ENCODE measurements at regions not wholly inside any gene's neighbourhood (a gene's known extent, or its start where the extent isn't known, plus 50 kb on each side); places are given as distances from the start of the nearest gene placed in this dataset.

DNA sequence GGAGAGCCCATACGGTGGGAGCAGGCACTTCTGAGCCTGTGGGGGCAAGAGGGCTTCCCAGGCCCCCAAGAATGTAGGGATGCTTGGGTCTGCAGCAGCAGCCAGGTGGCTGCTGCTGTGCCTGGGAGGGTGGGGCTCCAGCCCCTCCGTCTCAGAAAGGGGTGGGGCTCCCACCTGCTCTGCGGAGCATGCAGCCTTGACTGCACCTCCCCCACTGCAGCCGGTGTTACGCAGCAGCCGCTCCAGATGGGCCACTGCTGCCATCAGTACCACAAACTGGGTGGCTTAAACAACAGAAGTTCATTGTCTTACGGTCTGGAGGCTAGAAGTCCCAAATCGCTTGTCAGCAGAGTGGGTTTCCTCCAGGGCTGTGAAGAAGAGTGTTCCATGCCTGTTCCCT lies 365.5 kb downstream of the TMEM38B start:
- no peak for DNase-seq (ENCODE audit: low spot score)
- Histone ChIP-seq H3K4me3 (ENCODE audit: severe bottlenecking) (no peak overlapping the region), H3K4me1 (ENCODE audit: insufficient read depth, poor library complexity, severe bottlenecking) (no peaks in the 10 kb centered on the region), H3K27me3 (ENCODE audit: insufficient read depth, poor library complexity, severe bottlenecking) (no peaks in the 10 kb centered on the region), H3K27ac (ENCODE audit: poor library complexity, severe bottlenecking) (no peak overlapping the region), H3K36me3 (ENCODE audit: low read depth) (no peaks in the 10 kb centered on the region), H3K9me3 (ENCODE audit: severe bottlenecking) (no peaks in the 10 kb centered on the region)
- TF ChIP-seq, protein P1, sequence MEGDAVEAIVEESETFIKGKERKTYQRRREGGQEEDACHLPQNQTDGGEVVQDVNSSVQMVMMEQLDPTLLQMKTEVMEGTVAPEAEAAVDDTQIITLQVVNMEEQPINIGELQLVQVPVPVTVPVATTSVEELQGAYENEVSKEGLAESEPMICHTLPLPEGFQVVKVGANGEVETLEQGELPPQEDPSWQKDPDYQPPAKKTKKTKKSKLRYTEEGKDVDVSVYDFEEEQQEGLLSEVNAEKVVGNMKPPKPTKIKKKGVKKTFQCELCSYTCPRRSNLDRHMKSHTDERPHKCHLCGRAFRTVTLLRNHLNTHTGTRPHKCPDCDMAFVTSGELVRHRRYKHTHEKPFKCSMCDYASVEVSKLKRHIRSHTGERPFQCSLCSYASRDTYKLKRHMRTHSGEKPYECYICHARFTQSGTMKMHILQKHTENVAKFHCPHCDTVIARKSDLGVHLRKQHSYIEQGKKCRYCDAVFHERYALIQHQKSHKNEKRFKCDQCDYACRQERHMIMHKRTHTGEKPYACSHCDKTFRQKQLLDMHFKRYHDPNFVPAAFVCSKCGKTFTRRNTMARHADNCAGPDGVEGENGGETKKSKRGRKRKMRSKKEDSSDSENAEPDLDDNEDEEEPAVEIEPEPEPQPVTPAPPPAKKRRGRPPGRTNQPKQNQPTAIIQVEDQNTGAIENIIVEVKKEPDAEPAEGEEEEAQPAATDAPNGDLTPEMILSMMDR (IDR thresholded peaks at IDR 0.05; ENCODE audit: poor library complexity, severe bottlenecking): no peak
- ATAC-seq (ENCODE audit: low read depth): no peak

DNA sequence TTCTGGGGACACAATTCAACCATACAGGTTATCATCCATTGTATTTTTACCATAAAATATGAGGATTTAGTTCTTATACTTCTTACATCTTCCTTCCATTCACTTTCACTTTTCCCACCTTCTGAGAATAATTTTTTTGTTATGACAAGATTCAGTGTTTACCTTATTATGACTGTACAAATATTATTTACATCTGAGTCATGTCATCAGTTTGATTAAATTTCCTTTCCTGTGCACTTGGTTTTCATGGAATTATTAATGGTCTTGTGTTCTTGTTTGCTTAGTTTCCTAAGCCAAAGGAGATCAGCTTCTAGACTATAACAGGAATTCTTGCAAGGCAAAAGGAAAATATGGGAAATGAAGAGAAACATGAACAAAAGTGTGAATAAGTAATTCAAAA lies 366.5 kb downstream of the TMEM38B start:
- TF ChIP-seq, protein P1 (IDR thresholded peaks at IDR 0.05; ENCODE audit: poor library complexity, severe bottlenecking): no peak
- Histone ChIP-seq H3K27me3 (ENCODE audit: insufficient read depth, poor library complexity, severe bottlenecking) (no peaks in the 10 kb centered on the region), H3K27ac (ENCODE audit: poor library complexity, severe bottlenecking) (no peak overlapping the region), H3K4me3 (ENCODE audit: severe bottlenecking) (no peak overlapping the region), H3K36me3 (ENCODE audit: low read depth) (no peaks in the 10 kb centered on the region), H3K9me3 (ENCODE audit: severe bottlenecking) (no peaks in the 10 kb centered on the region), H3K4me1 (ENCODE audit: insufficient read depth, poor library complexity, severe bottlenecking) (no peaks in the 10 kb centered on the region)
- DNase-seq (ENCODE audit: low spot score) (no peak), ATAC-seq (ENCODE audit: low read depth) (no peak)

DNA sequence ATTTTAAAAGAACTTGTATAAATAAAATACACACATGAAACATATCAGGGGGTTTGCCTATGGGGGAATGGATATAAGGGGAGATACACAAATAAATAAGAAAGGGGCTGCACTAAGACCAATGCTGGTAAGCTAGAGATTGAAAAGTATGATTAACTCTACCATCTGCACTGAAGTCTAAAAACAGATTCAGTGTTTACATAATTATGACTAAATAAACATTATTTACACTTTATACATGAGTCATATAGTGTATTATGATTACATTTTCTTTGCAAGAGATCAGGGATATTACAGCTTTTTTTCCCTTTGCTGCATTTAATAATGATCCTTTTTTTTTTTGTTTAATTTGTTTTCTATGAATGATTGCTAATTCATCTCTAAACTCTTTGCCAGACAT lies 367.9 kb downstream of the TMEM38B start:
- no peak overlapping the region for H3K4me3 ChIP-seq (ENCODE audit: severe bottlenecking)
- H3K4me1 ChIP-seq (ENCODE audit: insufficient read depth, poor library complexity, severe bottlenecking): no peaks in the 10 kb centered on the region
- peaks cover 3% of the 10 kb centered on the region for H3K27me3 ChIP-seq (ENCODE audit: insufficient read depth, poor library complexity, severe bottlenecking)
- H3K27ac ChIP-seq (ENCODE audit: poor library complexity, severe bottlenecking): no peak overlapping the region
- ATAC-seq (ENCODE audit: low read depth): no peak
- no peaks in the 10 kb centered on the region for H3K36me3 ChIP-seq (ENCODE audit: low read depth)
- TF ChIP-seq, protein P1 (IDR thresholded peaks at IDR 0.05; ENCODE audit: poor library complexity, severe bottlenecking): no peak
- DNase-seq (ENCODE audit: low spot score): no peak
- H3K9me3 ChIP-seq (ENCODE audit: severe bottlenecking): no peaks in the 10 kb centered on the region

DNA sequence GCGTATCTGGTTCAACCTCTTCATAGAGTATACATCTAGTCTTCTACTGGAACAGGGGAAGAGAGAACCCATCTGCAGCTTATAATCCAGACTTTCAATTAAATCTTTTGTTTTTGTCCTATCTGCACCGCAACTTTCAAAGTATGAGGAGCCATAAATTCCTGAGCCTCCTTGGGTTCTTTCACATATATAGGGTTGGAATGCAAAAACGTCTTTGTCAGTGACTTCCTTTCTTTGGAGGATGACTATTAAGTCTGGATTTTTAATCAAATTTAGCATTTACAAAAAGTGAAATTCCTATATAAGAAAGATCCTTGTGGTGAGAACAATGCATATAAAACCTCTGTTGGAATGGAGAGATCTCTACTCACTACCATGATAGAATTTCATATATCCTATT lies 370.8 kb downstream of the TMEM38B start:
- DNase-seq (ENCODE audit: low spot score): no peak
- no peaks in the 10 kb centered on the region for H3K36me3 ChIP-seq (ENCODE audit: low read depth)

DNA sequence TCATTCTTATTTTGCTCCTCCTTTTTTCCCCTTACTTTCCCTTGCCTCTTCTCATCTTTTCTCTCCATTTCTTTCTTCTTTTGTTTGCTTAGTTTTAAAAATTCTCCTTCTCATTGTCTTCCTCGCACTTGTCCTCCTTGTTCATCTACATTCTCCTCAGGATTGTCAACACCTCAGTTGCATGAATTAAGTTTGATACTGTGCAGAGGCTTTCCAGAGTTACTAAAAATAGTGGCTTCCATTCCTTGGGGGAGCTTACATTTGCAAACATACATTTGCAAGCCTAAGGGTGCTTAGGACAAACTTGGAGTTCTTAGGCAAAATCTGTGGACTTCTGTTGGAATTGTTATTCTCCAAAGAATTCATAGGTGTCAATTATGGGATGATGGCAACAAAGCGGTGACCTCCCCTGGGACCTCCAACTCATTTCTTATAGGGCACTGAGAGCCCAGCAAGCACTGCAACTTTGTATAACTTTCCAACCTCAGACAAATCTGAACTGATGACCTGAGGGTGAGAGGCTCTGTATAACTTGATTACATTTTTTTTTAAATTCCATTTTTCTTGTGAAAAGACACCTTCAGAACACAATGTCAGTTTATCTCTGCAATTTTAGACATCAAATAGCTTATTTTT lies 371.4 kb downstream of the TMEM38B start:
- H3K4me1 ChIP-seq (ENCODE audit: insufficient read depth, poor library complexity, severe bottlenecking): no peaks in the 10 kb centered on the region
- no peak overlapping the region for H3K4me3 ChIP-seq (ENCODE audit: severe bottlenecking)
- peaks cover 3% of the 10 kb centered on the region for H3K27me3 ChIP-seq (ENCODE audit: insufficient read depth, poor library complexity, severe bottlenecking)
- H3K27ac ChIP-seq (ENCODE audit: poor library complexity, severe bottlenecking): no peak overlapping the region
- no peaks in the 10 kb centered on the region for H3K9me3 ChIP-seq (ENCODE audit: severe bottlenecking)
- TF ChIP-seq, protein P1 (IDR thresholded peaks at IDR 0.05; ENCODE audit: poor library complexity, severe bottlenecking): no peak
- no peak for ATAC-seq (ENCODE audit: low read depth)
- DNase-seq (ENCODE audit: low spot score): no peak
- no peaks in the 10 kb centered on the region for H3K36me3 ChIP-seq (ENCODE audit: low read depth)

More for the DNA sequence above, 370.8 kb downstream of the TMEM38B start:
- H3K27ac ChIP-seq (ENCODE audit: poor library complexity, severe bottlenecking): no peak overlapping the region
- no peak for ATAC-seq (ENCODE audit: low read depth)
- H3K27me3 ChIP-seq (ENCODE audit: insufficient read depth, poor library complexity, severe bottlenecking): peaks cover 3% of the 10 kb centered on the region
- H3K4me1 ChIP-seq (ENCODE audit: insufficient read depth, poor library complexity, severe bottlenecking): no peaks in the 10 kb centered on the region
- H3K4me3 ChIP-seq (ENCODE audit: severe bottlenecking): no peak overlapping the region
- TF ChIP-seq, protein P1 (IDR thresholded peaks at IDR 0.05; ENCODE audit: poor library complexity, severe bottlenecking): no peak
- H3K9me3 ChIP-seq (ENCODE audit: severe bottlenecking): no peaks in the 10 kb centered on the region

Measured in RWPE2 (cell line).